Stimulated activated CD4-positive, alpha-beta T cell treated with anti-CD3 and anti-CD28 coated beads, Interleukin-15, amount 100 ng/mL, for 24 hours (primary cell): ENCODE measurements at regions not wholly inside any gene's neighbourhood (a gene's known extent, or its start where the extent isn't known, plus 50 kb on each side); places are given as distances from the start of the nearest gene placed in this dataset.
"Not testable (repeated sequence)": the region's sequence is repeated elsewhere in the genome, so short reads cannot be mapped to it uniquely, and the experiment has no call there.

Source experiments
- DNase-seq: peaks from one replicate; pipeline ENCODE4 v3.0.0-alpha.2; 2020

DNA sequence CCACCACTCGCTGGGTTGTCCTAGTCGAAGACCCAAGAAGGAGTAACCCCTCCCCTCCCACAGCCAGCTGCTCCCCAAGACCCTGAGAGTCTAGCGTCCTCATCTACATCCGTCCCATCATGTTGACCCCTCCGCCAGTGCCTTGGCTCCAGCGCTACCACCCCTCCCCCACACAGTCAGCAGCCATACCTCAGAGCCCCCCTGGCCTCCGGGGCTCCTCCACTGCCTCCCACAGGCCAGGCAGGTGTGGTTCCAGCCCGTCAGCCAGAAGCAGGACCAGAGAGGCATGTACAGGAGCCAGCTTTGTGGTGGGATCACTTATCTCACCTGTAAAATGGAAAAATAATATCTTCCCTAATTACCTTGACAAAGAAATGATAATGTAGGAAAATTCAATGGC, 51.5 kb upstream of the PHF21B start:
- DNase-seq: no peak

DNA sequence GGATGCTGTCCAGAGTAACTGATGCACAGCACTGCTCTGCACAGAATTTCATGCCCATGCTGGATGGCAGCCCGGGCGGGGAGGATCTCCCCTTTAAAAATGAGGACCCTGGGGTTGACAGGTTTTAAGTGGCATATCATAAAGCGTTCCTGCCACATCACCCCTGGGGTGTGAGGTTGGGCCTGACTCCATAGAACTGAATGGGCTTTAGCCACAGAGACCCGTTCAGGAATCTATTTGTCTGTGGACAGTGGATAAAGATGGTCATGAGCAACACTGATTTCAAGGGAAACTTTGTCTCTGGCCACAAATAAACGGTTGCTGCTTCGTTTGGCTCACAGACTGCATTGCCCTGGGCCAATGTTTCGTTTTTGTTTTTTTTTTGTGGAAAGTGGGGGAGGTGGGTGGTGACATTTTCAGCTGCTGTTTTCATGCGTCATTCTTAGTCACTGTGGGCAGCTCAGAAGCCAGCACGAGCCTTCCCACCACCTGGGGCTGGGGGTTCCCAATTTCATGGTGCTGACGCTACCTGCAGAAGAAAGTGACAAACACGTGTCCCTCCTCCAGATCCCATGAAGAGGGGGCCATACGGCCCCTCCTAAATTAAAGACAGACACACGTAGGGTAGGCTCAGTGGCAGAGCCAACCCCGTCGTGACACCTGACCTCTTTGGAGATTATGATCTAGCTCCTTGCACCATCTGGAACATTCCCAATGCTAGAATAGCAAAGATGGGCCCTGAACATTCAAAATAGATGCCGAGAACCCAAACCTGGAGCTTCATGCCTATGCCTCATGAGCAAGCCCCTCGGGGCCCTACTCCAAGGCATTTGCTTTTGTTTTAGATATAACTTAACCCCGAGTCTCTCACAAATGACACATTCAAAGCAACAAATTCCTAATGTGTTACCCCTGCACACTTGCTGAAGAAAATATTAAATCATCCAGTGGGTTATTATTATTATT, 54.8 kb upstream of the PHF21B start:
- peak; percentile 78 for DNase-seq

DNA sequence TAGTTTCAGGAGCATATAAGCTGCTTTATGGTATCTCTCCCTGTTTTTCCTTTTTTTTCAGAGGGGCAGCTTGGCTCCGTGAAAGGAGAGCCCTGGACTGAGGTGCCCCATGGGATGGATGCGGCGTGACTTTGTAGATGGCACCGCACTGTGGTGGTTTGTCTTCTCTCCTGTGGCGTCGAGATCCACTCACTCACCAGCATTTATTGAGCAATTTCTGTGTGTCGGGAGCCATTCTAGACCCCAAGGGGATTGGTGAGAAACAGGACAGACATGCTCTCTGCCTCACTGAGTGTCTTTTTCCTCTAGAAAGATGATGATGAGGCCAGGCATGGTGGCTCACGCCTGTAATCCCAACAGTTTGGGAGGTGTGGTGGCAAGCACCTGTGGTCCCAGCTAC, 55.9 kb upstream of the PHF21B start:
- no peak for DNase-seq

DNA sequence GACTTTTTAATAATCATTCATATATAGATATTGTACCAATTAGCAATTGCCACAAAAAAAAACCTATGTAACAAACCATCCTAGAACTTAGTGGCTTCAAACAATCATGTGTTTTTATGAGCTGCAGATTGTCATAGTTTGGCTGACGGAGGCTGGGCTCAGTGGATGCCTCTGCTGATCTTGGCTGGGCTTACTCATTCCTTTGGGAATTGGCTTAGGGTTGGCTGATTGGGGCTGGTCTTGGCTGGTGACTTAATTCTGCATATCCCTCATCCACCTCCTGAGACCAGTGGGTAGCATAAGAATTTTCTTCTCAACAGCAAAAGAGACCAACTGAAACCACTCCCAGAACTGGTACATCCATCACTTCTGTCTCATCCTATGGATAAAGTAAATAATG, 57.9 kb upstream of the PHF21B start:
- no peak for DNase-seq

DNA sequence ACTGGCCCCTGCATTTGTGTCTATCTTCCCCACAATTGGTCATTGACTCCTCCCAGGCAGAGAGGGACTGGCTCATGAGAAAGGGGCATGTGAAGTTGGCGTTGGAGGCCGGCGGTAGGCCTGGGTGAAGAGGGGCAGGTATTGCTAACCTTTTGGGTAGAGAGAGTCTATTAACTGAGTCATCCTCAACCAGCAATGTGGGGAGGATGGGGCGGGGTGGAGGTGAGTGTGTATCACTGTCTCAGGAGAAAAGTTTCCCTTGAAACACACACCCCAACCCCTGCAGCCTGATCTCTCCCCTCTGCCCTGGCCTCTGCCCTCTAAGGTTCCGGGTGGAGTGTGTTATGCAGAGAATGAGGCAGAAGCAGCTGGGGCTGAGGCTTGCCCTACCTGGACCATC, 60.1 kb upstream of the PHF21B start:
- peak; percentile 53 for DNase-seq

DNA sequence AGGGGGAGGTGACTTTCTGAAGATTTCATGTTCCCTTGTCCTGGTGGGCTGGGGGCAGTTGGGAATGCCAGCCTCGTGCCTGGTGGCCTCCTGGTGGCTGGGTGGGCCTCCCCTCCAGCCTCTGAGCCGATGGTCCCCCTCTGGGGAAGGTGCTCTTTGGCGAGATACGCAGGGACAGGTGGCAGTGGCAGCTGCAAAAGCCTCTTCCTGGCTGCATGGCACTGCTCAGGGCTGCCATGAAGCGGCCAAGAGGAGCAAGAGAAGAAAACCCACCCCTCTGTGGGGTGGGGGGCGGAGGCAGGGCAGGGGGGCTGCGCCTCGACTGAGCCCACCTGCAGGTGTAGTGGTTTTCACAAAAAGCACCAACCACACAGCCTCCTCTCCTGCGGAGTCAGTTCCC, 61.8 kb upstream of the PHF21B start:
- no peak for DNase-seq

DNA sequence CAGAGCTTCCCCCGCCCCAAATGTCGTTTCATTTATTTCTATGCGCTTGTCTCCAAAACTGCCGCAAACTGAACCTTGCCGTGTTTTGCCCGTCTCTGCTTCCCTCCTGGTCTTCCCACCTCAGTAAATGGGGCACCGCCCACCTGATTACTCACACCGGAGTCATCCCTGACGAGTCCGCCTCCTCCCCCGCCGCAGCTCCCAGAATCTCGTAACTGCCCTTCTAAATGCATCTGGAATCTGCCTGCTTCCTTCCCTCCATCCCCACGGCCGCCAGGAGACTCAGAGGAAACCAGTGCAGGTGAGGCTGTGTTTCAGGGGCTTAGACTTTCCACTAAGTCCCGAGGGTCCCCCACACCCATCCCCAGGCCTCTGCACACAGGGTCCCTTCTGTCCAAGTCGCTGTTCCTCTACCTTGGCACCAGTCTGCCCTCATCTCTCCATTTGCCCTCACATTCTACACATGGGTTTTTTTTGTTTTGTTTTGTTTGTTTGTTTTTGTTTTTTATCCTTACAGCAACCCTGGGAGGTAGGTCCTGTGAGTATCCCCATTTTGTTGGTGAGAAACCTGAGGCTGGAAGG, 62.6 kb upstream of the PHF21B start:
- DNase-seq: peak; percentile 54

DNA sequence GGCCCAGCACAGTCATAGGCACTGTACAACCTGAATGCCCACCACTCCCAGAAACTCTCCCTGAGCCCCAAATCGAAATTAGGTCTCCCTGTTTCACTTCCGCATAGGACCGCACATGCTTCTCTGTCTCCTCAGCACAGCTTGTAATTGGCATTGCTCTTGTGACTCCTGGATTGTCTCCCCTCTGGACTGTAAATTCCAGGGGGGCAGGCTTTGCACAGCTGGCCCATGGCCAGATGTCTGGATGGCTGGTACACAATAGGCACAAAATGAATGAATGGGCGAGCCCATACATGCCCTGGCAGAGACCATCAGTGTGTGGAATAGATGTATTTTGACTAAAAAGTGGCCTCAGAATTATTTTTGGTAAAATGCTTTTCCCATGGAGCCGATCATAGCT, 63.3 kb upstream of the PHF21B start:
- no peak for DNase-seq

DNA sequence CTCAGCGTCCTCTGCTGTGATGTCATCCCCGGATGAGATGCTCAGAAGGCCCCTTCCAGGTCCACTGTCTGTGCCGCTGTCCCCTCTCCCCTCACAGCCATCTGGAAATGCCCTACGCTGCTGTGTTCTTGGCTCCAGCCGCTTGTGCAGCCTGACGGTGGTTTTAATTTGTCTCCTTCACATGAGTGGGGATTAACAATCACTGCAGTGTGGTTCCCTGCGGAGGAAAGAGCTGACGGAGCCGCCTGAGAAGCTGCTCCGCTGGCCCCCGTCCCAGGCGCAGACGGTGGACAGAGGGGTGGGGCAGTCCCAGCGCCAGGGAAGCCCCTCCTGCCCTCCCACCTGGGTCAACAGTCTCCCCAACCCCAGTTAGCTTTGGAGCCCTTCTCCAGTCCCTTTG, 67.5 kb upstream of the PHF21B start:
- no peak for DNase-seq

DNA sequence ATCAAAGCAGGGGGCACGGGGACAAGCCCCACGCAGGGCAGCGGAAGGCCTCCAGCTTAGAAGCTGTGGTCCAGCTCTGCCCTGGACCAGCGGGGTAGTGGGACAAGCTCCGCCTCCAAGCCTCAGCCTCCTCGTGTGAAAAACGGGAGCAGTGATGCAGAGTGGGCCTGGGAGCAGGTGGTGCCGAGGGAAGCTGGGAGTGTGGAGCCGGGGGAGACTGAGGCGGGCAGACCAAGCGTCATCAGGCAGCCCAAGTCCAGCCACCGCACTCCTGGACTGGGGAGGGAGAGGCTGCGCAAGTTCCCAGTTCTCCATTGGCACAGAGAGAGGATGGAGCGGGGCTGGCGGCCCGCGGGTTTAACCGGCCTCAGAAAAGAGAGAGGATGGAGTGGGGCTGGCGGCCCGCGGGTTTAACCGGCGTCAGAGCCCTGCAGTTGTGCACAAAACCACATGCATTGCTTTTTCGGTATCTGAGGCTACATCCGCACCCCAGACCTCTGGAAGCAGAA, 68.1 kb upstream of the PHF21B start:
- no peak for DNase-seq

DNA sequence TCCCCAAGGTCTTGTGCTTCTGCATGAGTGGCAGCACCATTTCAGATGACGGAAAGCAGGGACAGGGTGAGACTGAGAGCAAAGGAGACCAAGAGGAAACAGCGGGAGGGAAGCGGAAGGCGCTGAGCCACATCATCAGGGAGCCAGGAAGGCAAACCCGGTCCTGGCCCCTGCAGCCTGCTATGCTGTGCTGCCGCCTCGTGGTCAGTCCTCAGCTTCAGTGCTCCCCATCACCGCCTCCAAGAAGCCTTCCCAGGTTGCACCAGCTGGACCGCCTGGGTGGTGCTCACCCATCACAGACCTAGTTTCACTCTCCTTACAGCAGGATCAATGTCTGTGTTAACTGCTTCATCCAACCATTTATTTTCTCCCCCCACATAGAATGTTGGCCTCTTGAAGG, 73.0 kb upstream of the PHF21B start:
- peak; percentile 50 for DNase-seq

DNA sequence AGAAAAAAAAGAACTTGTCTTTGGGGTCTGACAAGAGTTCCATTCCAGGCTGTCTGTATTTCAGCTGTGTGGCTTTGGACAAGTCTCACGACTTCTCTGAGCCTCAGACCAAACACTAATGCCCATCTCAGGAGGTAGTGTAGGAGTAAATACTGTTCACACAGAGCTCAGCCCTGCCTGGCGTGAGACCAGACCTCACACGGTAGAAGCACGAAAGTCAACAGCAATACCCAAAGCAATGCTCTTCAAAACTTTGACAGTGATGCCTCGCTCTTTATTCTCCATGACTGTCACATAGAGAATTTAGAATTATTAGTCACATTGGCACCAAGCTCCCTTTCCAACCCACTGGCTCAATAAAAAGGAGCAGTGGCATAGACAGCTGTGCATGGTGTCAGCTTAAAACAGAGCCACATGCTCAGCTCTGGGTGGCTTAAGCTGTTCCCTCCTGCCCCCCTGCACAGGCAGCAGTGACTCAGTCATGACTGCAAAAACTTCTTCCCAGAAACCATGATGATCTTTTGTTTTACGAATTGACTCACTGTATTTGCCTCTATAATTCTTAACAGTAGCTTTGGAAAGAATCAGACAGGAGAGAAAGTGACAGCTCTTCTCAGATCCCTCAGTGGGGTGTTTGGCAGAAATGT, 74.0 kb upstream of the PHF21B start:
- peak; percentile 58 for DNase-seq

DNA sequence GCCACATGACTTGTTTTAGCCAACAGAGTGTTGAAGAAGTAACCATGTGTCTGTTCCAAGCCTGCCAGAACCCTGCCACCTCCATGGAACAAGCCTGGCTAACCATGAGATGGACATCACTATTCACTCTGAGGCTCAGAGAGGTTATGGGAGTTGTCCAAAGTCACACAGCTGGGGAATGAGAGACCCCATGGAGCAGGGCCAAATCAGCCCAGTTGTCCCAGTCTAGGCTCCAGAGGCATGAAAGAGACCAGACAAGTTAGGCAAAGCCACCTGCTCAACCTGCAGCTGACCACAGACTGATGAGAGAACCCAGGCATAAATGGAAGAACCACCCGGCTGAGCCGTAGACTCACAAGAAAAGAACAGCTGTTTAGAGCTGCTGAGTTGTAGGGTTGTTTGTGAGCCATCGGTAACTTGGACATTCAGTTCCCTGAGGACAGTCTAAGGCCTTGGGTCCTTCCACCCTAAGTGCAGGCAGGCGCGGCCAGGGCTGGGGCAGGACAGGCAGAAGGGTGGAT, 74.7 kb upstream of the PHF21B start:
- DNase-seq: no peak

DNA sequence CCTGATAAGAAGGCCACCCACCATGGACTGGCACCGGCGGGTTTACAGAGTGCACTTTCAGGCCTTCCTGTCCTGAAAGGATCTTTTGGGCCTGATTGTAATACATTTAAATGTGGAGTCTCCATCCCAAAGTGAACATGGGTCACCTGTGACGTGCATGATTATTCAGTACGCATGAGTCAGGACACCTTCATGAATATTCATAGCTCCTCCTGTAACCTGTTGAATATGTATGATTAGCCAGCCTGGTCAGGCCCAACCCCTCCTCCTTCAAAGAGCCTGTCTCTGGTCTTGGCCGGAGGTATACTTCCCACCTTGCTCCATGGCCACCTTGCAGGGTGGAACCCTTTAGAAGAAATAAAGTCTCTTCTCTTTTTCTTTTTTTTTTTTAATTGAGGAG, 75.9 kb upstream of the NUP50 start:
- DNase-seq: no peak

DNA sequence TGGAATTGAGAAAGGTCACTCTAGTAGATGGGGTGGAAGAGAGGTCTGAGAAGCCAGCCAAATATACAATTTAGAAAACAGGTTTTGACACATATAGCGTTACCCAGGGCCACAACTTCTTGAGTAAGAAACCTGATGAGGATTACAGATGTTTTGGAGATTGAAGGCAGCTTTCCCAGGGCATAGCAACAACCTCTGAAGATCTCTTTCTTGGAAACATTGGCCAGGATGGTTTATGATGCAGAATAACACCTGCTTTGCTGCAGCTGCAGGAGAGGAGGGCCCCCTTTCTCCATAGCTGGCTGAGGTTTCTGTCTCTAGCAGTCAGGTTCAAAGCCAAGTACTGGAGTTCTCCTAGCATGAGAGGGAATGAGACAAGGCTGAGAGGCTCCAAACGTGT, 75.1 kb upstream of the NUP50 start:
- no peak for DNase-seq

DNA sequence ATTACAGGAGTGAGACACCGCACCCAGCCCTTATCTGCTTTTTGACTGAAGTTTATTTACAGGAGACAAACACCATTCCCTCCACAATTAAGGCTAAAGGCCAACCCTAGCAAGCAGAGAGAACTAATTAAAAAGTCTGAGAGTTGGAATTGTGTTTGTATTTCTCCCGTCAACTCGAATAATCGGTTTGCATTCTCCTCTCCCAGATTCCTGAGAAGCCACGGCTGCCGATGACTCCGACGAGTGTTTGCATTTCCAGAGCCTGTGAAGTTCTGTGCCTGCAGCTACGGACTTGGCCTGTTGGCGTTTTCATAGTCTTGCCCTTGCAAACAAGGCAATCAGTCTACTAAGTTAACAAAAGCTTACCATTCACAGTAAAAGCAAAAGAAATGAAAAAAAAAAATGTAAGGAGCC, 73.2 kb upstream of the NUP50 start:
- DNase-seq: no peak

DNA sequence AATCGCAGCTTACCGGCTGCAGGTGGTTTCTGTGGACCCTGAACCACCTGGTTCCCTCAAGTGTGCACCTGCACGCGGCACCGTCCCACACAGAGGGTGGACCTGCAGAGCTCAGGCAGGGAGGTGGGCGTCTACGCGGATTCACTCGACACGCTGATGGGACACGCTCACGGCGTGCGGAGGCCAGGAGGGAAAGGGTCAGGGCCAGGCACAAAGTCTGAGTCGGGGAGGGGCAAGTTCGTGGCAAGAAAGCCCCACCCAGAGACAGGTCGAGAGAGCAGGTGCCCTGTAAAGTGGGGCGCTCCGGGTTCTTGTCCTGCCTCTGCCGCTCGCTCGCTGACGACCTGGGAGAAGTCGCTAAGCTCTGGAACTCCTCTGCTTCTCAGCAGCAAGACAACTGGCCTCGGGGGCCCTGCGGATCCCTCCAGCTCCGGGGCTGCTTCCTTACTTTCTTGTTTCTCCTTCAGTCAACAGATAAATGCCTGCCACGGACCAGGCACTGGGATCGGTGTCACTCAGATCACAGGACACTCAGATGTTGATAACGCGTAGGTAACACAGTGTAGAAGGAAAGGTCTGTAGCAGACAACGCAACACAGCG, 72.4 kb upstream of the NUP50 start:
- DNase-seq: no peak

DNA sequence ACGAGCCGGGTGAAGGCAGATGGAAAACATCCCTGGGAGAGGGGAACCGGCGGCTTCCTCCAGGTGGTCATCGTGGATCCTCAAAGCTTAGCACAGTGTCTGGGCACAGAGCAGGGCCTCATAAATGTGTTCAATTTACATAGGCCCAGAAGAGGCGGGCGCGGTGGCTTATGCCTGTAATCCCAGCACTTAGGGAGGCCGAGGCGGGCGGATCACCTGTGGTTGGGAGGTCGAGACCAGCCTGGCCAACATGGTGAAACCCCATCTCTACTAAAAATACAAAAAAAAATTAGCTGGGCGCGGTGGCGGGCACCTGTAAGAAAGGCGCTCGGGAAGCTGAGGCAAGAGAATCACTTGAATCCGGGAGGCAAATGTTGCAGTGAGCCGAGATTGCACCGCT, 71.8 kb upstream of the NUP50 start:
- not testable (repeated sequence) for DNase-seq

DNA sequence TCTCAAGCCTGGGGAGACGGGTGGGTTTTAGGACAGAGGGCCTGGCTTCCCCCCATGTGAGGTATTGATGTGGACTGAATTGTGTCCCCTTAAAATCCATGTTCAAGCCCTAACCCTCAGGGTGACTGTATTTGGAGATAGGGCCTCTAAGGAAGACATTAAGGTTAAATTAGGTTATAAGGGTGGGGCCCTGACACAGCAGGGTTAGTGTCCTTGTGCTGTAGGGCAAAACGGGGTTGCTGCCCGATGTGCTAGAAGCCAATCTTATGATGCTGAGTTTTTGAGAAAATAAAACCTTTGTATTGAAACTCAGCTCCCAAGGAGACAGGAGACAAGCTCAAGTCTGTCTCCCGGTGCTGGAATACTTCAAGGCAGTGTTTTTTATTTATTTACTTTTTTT, 71.1 kb upstream of the NUP50 start:
- no peak for DNase-seq

DNA sequence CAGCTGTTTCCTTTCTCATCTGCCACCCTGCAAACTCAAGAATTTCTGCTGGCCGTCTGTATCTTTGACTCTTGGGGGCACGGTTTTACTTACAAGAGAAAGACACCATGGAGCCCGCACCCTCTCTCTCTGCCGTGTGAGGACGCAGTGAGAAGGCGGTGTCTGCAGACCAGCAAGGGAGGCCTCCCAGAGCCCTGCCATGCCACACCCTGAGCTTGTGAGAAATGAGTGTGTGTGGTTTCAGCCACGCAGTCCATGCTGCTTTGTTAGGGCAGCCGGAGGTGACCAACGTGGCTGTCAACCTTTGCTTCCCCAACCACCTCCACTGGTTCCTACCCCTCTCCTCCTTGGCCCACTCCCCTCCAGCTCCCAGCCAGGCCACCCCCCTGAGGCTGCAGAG, 70.1 kb upstream of the NUP50 start:
- no peak for DNase-seq

DNA sequence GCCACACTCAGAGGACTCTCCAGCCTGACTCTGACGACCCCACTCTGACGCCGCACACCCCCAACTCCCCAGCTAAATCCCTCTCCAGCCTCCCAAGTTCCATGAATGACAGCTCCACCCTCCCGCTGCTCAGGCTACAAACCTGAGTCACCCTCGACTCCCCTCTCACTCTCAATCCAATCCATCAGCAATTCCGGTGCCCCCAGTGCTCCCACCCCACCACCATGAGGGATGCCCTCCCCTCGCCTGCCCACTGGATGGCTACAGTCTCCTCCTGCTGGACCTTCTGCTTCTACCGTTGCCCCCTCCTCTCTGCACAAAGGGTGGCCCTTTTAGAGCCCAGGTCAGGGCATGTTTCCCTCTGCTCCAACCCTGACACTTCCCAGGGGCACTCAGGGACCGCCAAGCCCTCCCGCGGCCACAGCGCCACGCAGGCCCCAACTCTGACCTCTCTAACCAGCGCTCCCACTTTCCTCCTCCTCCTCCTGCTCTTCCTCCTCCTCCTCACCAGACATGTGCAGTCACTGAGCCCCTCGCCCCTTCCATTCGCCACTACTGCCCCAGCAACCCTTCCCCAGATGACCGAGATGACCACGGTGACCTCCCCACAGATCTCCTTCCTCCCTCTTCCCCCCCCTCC, 69.5 kb upstream of the NUP50 start:
- no peak for DNase-seq

DNA sequence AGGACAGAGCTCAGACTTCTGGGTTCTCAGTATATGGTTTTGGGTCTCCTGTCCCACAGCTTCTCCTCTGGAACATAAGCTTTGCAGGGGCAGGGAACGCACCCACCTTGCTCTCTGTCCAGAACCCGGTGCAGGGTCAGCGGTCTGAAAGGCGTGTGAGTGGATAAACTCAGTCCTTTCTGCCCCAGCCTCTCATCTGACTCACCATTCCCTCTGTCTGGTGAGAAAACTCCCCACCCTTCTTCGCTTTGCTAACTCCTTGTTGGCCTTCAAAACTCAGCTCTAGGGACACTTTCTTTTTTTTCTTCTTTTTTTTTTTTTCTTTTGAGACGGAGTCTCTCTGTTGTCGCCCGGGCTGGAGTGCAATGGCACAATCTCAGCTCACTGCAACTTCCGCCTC, 68.9 kb upstream of the NUP50 start:
- DNase-seq: no peak
